ENCODE measurements at regions not wholly inside any gene's neighbourhood (a gene's known extent, or its start where the extent isn't known, plus 50 kb on each side); places are given as distances from the start of the nearest gene placed in this dataset.

DNA sequence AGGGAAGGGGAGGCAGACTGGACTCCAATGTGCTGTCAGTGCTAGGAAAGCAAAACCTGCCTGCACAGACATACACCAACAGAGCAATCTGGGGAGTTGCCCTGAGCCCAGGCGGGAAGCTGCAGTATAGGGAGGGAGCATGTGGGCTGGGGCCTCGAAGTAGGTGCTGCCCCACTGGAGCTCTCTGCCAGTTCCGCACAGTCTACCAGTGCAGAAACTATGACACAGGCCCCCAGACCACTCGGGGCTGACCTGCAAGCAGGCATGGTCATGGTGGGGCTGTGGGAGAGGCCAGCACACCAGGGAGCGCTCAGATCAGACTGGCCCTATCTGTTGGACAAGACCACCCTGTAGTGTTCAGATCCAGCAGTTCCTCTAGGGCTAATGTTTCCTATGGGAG is 344.1 kb upstream of the TRAM1L1 start:
- no peak for DNase-seq (ENCODE audit: low read depth)

DNA sequence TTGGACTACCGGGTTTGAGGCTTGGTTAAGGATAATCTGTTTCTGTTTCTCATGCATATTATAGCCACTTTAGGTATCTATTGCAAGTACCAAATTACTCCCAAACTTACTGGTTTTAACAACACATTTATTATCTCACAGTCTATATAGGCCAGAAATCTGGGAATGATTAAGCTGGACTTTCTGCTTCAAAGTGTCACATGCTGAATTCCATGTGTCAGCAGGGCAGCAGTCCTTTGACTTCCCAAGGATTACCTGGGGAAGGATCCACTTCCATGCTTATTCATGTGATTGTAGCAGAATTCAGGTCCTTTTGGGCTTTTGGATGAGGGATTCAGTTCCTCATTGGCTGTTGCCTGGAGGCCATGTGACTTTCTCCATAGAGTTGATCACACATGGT is 349.0 kb upstream of the TRAM1L1 start:
- DNase-seq (ENCODE audit: low read depth), result no peak

DNA sequence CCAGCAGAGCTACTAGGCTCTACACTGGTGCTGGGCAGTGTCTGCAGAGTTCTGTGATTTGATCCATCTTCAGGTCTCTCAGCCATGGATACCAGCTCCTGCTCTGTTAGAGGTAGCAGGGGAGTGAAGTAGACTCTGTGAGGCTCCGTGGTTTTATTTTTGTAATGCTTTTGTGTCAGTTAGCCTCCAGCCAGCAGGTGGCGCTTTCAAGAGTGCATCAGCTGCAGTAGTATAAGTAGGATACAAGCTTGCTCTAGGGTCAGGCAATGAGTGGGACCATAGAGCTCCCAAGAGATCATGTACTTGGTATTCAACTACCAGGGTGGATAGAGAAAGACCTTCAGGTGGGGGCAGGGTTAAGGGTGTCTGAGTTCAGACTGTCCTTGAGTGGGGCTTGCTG is 362.5 kb upstream of the TRAM1L1 start:
- no peak for DNase-seq (ENCODE audit: low read depth)

- DNase-seq (ENCODE audit: low read depth), result no peak
Observed at GRCh38 chr4:117455088-117455487, 369.7 kb upstream of the TRAM1L1 start.

DNA sequence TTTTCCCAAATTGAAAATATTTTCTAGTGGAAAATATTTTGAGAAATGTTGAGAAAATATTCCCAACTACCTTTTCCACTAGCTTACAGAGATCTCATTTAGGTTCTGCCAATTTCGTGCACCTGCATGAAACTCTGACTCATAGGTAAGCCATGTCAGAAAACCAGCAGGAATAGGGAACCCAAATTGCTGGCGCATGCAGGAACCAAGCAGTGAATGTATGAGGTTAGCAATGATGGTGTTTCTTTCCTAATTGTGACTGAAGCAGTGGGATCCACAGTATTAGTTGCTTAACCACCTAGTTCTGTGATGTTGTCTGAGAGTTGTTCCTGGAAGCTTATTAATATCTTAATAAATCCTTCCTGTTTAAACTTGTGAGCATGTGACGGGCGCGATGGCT is 381.0 kb upstream of the TRAM1L1 start:
- DNase-seq (ENCODE audit: low read depth), result no peak

DNA sequence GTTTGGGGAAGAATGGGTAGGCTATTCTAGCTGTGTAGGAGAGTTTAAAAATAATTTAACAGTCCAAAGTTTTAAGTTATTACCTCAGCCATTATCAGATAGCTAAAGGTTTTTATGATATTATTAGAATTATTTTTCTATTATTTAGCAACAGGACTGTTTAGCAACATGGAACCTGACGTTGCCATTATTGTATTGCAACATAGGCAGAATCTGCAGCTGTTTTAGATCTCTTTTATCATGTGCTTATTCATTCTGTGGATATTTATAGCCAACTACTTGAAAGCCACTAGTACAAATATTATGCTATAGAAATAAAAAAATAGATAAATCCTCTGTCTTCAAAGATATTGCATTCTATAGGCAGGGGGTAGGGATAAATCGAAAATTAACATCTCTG is 382.0 kb upstream of the TRAM1L1 start:
- DNase-seq (ENCODE audit: low read depth), result no peak

GRCh38 chr4:117474987-117475386 is 389.6 kb upstream of the TRAM1L1 start:
- DNase-seq (ENCODE audit: low read depth), result no peak

- DNase-seq (ENCODE audit: low read depth), result no peak
Observed at GRCh38 chr4:117477925-117478324, 392.5 kb upstream of the TRAM1L1 start.

GRCh38 chr4:117478702-117479101 is 393.3 kb upstream of the TRAM1L1 start:
- DNase-seq (ENCODE audit: low read depth), result no peak

GRCh38 chr4:117479673-117480072 is 394.3 kb upstream of the TRAM1L1 start:
- DNase-seq (ENCODE audit: low read depth), result no peak

DNA sequence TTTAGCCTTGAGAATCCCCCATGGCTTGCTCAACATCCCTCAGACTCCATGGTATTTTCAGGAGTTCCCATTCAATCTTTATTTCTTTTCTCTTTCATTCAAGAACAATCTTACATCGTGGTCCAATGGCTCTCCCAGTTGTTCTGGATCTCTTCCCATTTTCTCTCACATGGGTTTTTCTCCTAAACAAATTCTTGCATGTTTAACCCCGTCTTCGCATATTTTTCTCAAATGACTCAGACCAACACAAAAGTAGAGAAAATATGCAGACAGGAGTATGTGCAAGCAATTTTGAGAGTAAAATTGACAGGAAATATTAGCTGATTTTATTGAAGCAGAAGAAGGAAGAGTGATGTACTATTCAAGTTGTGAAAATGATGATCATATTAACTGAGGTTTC is 396.4 kb upstream of the TRAM1L1 start:
- no peak for DNase-seq (ENCODE audit: low read depth)

DNA sequence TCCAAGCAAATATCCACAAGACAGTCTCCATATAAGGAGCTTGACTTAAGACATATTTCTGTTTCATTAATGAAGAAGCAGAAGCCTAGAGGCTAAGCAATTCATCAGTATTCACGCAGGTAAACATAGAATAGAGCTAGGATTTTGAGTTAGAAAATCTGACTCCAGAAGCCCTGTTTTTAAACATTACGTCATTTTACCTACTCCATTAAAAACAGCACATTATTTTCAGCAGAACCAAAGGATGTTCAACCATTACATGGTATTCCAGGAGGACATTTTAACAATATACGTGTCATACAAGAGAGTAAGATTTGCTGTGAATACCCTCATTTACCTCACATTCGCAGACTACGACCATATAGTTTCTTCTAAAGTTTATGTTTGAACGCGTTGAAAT is 403.3 kb upstream of the TRAM1L1 start:
- no peak for DNase-seq (ENCODE audit: low read depth)

DNA sequence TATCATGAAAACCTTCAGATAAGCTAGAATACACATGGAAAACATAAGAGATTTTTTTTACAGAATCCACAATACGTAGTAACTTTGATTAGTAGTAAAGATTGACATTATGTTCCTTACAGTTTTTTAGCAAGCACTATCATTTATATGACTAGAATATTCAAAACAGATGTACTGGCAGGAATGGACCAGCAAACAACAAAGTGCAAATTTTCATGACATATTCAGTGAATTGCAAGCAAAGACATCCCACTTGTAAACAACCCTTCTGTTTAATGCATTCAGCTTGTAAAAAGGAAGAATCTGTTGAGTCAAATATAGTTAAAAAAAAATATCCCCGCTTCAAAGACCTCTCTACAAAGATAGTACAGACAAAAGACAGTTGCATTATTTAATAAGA is 403.7 kb upstream of the TRAM1L1 start:
- DNase-seq (ENCODE audit: low read depth), result no peak

GRCh38 chr4:117491516-117491915 is 406.1 kb upstream of the TRAM1L1 start:
- no peak for DNase-seq (ENCODE audit: low read depth)

DNA sequence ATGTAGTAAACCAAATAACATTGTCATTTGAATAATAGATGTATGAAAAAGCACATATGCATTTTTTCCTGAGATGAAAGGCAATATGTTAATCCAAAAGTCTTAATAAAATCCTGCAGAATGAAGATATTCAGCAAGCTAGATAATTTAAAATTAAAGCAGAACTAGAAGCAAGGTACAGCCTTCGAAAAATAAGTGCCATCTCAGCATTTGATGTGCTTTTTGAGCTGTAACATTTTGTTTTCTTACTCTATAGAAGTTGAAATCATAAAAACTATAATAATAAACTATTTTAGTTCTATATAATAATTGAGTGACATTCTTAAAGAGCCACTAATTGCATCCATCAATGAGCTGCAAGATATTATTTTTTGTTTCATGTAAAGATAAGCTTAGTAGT is 410.4 kb upstream of the TRAM1L1 start:
- no peak for DNase-seq (ENCODE audit: low read depth)

GRCh38 chr4:117512414-117512813 is 427.0 kb upstream of the TRAM1L1 start:
- DNase-seq (ENCODE audit: low read depth), result no peak

DNA sequence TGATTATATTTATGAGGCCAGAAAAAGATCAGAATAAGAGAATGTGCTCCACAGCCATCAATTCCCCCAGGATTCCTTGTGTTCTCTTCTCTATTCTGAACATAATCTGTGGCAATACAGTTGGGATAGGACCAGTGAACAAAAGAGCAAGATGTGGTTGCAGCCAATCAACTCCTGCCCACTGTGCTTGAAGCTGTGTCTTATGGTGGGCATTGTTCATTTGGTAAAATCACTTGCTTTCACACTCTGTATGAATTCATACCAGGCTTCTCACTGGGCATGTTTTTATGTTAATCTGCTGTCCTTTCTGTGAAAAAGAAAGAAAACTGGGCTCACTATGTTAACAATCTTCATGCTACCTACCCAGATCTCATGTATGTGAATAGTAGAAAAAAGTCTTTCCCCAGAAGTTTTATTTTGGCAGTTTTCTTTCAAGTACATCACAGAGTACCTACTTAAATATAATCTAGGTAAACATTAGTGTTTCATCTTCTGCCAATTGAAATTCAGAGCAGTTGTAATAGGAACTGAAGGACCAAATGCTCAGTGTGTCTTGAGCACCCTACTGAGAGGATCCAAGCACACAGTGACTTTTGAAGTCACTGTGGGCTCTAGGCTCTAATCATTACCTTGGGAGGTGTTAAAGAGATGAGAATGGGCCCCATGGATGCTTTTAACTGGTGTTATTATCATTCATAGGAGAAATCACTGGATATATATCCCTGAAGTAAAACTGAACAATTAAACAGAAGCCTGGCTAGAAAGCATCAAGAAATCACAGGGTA is 429.2 kb upstream of the TRAM1L1 start:
- DNase-seq (ENCODE audit: low read depth), result no peak

DNA sequence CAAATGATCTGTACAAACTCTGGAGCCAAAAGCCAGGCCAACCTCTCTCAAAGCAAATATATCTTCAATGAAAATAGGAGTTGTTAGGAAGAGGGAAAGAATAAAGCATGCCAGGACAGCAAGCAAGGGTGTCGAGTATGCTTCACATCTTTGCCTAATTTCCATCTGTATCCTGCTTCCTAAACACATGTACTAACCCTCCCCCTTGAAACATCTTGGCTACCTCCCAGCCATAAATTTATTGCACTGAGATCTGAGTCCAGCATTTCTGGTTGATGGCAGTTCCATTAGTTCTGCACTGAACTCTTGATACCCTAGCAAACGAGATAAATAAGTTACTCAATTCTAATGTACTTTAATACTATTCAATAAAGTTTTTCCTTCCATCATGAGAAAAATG is 430.5 kb upstream of the TRAM1L1 start:
- DNase-seq (ENCODE audit: low read depth), result no peak

DNA sequence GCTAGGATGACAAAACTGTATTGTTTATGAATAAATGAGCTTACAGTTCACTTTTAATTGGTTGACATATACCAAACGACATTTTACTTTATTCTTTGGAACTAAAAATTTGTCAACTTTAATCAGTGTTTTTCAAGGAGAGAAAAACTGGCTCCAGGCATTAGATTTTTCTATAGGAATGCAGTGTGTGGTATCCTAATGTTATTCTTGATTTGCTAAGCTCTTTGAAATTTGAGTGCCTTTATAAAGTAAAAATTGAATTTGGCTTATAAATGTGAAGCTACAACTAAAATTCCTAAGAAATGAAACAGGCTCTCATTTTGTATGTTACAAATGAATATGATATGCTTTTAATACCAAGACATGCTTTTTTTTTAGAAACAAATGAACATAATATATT is 442.2 kb upstream of the TRAM1L1 start:
- DNase-seq (ENCODE audit: low read depth), result no peak

DNA sequence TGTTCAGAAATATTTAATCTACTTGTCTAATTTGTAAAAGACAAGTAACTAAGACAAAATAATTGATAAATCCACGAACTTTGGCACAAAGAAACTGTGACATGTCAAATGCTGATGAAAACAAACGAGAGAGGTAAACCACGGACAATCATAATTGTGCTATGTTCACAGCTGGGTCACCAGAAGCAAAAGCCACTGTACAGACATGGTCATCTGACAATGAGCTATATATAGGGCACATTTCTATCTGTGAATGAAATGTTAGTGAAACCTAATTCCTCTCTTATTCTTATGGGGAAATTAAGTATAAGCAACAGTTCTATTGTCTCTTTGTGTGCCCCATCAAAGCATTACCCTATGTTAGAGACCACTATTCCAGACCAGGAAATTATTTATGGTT is 444.0 kb upstream of the TRAM1L1 start:
- no peak for DNase-seq (ENCODE audit: low read depth)

DNA sequence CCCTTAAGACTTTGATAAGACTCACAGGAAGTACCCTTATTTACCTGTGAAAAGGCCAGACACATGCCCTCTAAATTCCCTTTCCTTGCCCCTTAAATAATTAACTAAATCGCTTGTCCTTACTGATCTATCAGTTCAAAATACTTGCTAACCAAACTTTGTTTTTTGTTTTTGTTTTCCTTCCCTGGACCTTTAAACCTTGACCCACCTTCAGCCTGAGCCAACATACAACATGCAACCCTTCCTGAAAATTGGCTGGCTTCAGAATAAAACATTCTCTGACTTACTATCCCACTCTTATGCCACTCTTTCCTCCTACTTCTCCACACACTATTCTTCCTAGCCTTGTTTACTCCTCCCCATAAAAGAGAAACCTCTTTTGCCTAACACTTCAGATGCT is 448.1 kb upstream of the TRAM1L1 start:
- DNase-seq (ENCODE audit: low read depth), result no peak

DNA sequence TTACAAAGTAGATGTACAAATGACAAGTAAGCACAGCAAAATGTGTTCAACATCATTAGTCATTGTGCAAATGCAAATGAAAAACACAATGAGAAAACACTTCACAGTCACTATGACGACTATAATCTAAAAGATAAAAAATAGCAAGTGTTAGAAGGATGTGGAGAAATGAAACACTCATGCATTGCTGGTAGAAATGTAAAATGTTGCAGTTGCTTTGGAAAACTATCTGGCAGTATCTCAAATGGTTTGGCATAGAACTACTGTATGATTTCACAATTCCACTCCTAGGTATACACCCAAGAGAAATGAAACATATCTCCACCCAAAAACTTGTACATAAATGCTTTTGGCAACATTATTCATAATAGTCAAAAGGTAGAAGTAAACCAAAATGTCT is 459.7 kb upstream of the TRAM1L1 start:
- no peak for DNase-seq (ENCODE audit: low read depth)

- DNase-seq (ENCODE audit: low read depth), result no peak
Observed at GRCh38 chr4:117549524-117549923, 464.1 kb upstream of the TRAM1L1 start.

GRCh38 chr4:117550085-117550484 is 464.7 kb upstream of the TRAM1L1 start:
- DNase-seq (ENCODE audit: low read depth), result no peak

DNA sequence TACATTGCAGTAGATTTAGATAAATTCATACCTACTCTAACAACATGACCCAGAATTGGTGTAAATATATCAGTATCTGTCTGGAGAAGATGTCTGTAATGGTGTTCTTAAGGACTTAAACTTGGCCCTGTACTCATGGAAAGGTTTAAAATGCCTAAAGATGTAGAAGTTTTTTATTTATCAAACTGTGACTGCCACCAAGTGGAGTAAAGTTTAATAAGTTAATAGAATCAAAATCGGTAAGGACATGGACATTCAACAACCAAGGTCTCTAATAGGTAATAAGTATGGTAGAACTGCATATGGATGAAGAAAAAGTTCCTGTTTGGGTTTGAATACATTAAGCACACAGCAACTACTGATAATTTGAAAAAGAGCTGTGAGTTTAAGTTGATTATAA is 474.0 kb upstream of the NDST3 start:
- DNase-seq (ENCODE audit: low read depth), result no peak

Data from GM04504 (cell line).